GM12864 (cell line): ENCODE measurements at regions not wholly inside any gene's neighbourhood (a gene's known extent, or its start where the extent isn't known, plus 50 kb on each side); places are given as distances from the start of the nearest gene placed in this dataset.

ENCODE experiments used
- DNase-seq: peaks from one replicate; pipeline ENCODE4 v3.0.0-alpha.2; 2011; ENCODE audit warnings: low read depth
- H3K4me3 ChIP-seq: 2 replicates; pipeline ENCODE4 v1.5.1; 2011; ENCODE audit warnings: mild to moderate bottlenecking, low read depth, low read length, control low read depth
- CTCF ChIP-seq: IDR thresholded peaks from 2 replicates; pipeline ENCODE4 v1.5.1; 2011; ENCODE audit warnings: low read depth, mild to moderate bottlenecking, moderate library complexity, low read length, control low read depth, inconsistent platforms; ENCODE audit errors: missing control alignments

GRCh38 chr5:17399931-17400330 is 98.1 kb upstream of the TAF11L2 start:
- no peak overlapping the region for H3K4me3 ChIP-seq
- no peak for TF ChIP-seq CTCF
- no peak for DNase-seq

- no peak for TF ChIP-seq CTCF
- DNase-seq: no peak
- no peak overlapping the region for H3K4me3 ChIP-seq
Measured at GRCh38 chr5:17400724-17401469, 97.1 kb upstream of the TAF11L2 start.

GRCh38 chr5:17401470-17402288 is 96.4 kb upstream of the TAF11L2 start:
- no peak for DNase-seq
- no peak for TF ChIP-seq CTCF
- H3K4me3 ChIP-seq: no peak overlapping the region

- no peak for TF ChIP-seq CTCF
- H3K4me3 ChIP-seq: no peak overlapping the region
- DNase-seq: no peak
Measured at GRCh38 chr5:17402289-17403121, 95.5 kb upstream of the TAF11L2 start.

GRCh38 chr5:17403695-17404490 is 94.1 kb upstream of the TAF11L2 start:
- no peak for DNase-seq
- no peak for TF ChIP-seq CTCF
- H3K4me3 ChIP-seq: no peak overlapping the region

- no peak overlapping the region for H3K4me3 ChIP-seq
- no peak for DNase-seq
- no peak for TF ChIP-seq CTCF
Measured at GRCh38 chr5:17405976-17406375, 92.1 kb upstream of the TAF11L2 start.
